Loucy (cell line): ENCODE measurements at regions not wholly inside any gene's neighbourhood (a gene's known extent, or its start where the extent isn't known, plus 50 kb on each side); places are given as distances from the start of the nearest gene placed in this dataset.

Source experiments
- H2AFZ ChIP-seq: fragments of 200-600 bp; sonication (generic); 2 replicates; pipeline ENCODE4 v1.6.0; 2016; ENCODE audit warnings: antibody characterized with exemption, mild to moderate bottlenecking, low read length, moderate library complexity
- H3F3A ChIP-seq: fragments of 200-600 bp; 2 replicates; pipeline ENCODE4 v1.6.0; 2016; ENCODE audit warnings: antibody characterized with exemption, low read depth, mild to moderate bottlenecking
- H3K27me3 ChIP-seq: fragments of 200-600 bp; sonication (generic); 2 replicates; pipeline ENCODE4 v1.6.1; 2014; ENCODE audit warnings: low read length, mild to moderate bottlenecking; ENCODE audit not compliant: insufficient read depth, poor library complexity, severe bottlenecking
- H3K36me3 ChIP-seq: fragments of 200-600 bp; sonication (generic); 2 replicates; pipeline ENCODE4 v1.6.1; 2016; ENCODE audit warnings: low read length; ENCODE audit not compliant: insufficient read depth
- H3K4me1 ChIP-seq: fragments of 200-600 bp; sonication (generic); 2 replicates; pipeline ENCODE4 v1.5.1; 2014; ENCODE audit warnings: low read length, mild to moderate bottlenecking; ENCODE audit not compliant: insufficient read depth, poor library complexity, severe bottlenecking
- H3K4me2 ChIP-seq: fragments of 200-600 bp; sonication (generic); 2 replicates; pipeline ENCODE4 v1.6.0; 2014; ENCODE audit warnings: antibody characterized with exemption, low read length, low read depth, mild to moderate bottlenecking; ENCODE audit not compliant: poor library complexity, severe bottlenecking
- H3K4me3 ChIP-seq: fragments of 200-600 bp; sonication (generic); 2 replicates; pipeline ENCODE4 v1.5.1; 2014; ENCODE audit warnings: low read length, mild to moderate bottlenecking, mixed read lengths; ENCODE audit not compliant: poor library complexity, severe bottlenecking
- H3K79me2 ChIP-seq: fragments of 200-600 bp; sonication (generic); 2 replicates; pipeline ENCODE4 v1.6.1; 2014; ENCODE audit warnings: low read length; ENCODE audit not compliant: insufficient read depth
- H3K9ac ChIP-seq: fragments of 200-600 bp; sonication (generic); 2 replicates; pipeline ENCODE4 v1.6.0; 2014; ENCODE audit warnings: mild to moderate bottlenecking, low read depth, low read length, moderate library complexity; ENCODE audit not compliant: poor library complexity, severe bottlenecking
- H3K9me2 ChIP-seq: fragments of 200-600 bp; sonication (generic); replicated peaks from 2 replicates; pipeline ENCODE4 v1.6.1; 2016; ENCODE audit warnings: low read depth, low read length, mixed read lengths
- H3K9me3 ChIP-seq: fragments of 200-600 bp; sonication (generic); 2 replicates; pipeline ENCODE4 v1.6.1; 2014; ENCODE audit warnings: mild to moderate bottlenecking, antibody characterized with exemption, low read length, low read depth; ENCODE audit not compliant: insufficient read depth
- H4K20me1 ChIP-seq: fragments of 200-600 bp; sonication (generic); 2 replicates; pipeline ENCODE4 v1.6.0; 2014; ENCODE audit warnings: antibody characterized with exemption, low read length, mild to moderate bottlenecking; ENCODE audit not compliant: insufficient read depth, poor library complexity, severe bottlenecking
- CTCF ChIP-seq: fragments of 200-600 bp; sonication (generic); conservative IDR thresholded peaks from 2 replicates; pipeline ENCODE4 v1.5.1; 2014; ENCODE audit warnings: mild to moderate bottlenecking, antibody characterized with exemption, low read length
- EZH2phosphoT487 ChIP-seq: fragments of 200-600 bp; IDR thresholded peaks from 2 replicates; pipeline ENCODE4 v1.6.1; 2018; ENCODE audit warnings: antibody characterized with exemption, mild to moderate bottlenecking, moderate library complexity, borderline replicate concordance

GRCh38 chr2:226637383-226637782, 162.2 kb downstream of the IRS1 start:
- Histone ChIP-seq H3K4me1 (no peaks in the 10 kb centered on the region), H2AFZ (no peak overlapping the region), H3K27me3 (peaks cover 11% of the 10 kb centered on the region), H3K4me2 (no peak overlapping the region), H3K4me3 (no peak overlapping the region), H3K79me2 (no peaks in the 10 kb centered on the region), H3K9ac (no peak overlapping the region), H4K20me1 (no peaks in the 10 kb centered on the region), H3K36me3 (no peaks in the 10 kb centered on the region), H3K9me2 (no peaks in the 10 kb centered on the region), H3K9me3 (no peaks in the 10 kb centered on the region), H3F3A (no peaks in the 10 kb centered on the region)
- no peak for TF ChIP-seq CTCF
- TF ChIP-seq EZH2phosphoT487: no peak

- H4K20me1 ChIP-seq: no peaks in the 10 kb centered on the region
- no peak overlapping the region for H3K9ac ChIP-seq
- H2AFZ ChIP-seq: no peak overlapping the region
- H3F3A ChIP-seq: no peaks in the 10 kb centered on the region
- H3K4me3 ChIP-seq: no peak overlapping the region
- no peak overlapping the region for H3K4me2 ChIP-seq
- peaks cover 11% of the 10 kb centered on the region for H3K27me3 ChIP-seq
- no peaks in the 10 kb centered on the region for H3K9me3 ChIP-seq
- no peaks in the 10 kb centered on the region for H3K4me1 ChIP-seq
- H3K9me2 ChIP-seq: no peaks in the 10 kb centered on the region
- TF ChIP-seq EZH2phosphoT487 (no peak), CTCF (no peak)
- H3K79me2 ChIP-seq: no peaks in the 10 kb centered on the region
- no peaks in the 10 kb centered on the region for H3K36me3 ChIP-seq
These were observed 163.0 kb downstream of the IRS1 start for GRCh38 chr2:226636586-226636985.

GRCh38 chr2:226634943-226635604, 164.5 kb downstream of the IRS1 start:
- no peaks in the 10 kb centered on the region for H3F3A ChIP-seq
- no peak for TF ChIP-seq EZH2phosphoT487
- TF ChIP-seq CTCF: no peak
- no peak overlapping the region for H3K4me2 ChIP-seq
- no peak overlapping the region for H3K9ac ChIP-seq
- H3K79me2 ChIP-seq: no peaks in the 10 kb centered on the region
- H3K9me3 ChIP-seq: no peaks in the 10 kb centered on the region
- no peak overlapping the region for H2AFZ ChIP-seq
- H3K4me3 ChIP-seq: no peak overlapping the region
- no peaks in the 10 kb centered on the region for H3K36me3 ChIP-seq
- H3K9me2 ChIP-seq: no peaks in the 10 kb centered on the region
- no peaks in the 10 kb centered on the region for H3K4me1 ChIP-seq
- peaks cover 11% of the 10 kb centered on the region for H3K27me3 ChIP-seq
- H4K20me1 ChIP-seq: no peaks in the 10 kb centered on the region
